Caco-2 (cell line): ENCODE measurements at regions not wholly inside any gene's neighbourhood (a gene's known extent, or its start where the extent isn't known, plus 50 kb on each side); places are given as distances from the start of the nearest gene placed in this dataset.

Experiments used
- BruUV-seq: library from RNA; stranded (reverse); fragments of 400-500 nt; replicated peaks from 2 replicates; lab custom pipeline; 2021; lab: Mats Ljungman, UMichigan
- CTCF ChIA-PET: fragments of 300-600 bp; sonication (Branson Sonifier 250); formaldehyde crosslinking; loops from one replicate; lab custom pipeline; 2022; ENCODE audit warnings: antibody characterized with exemption; lab: Charles Lee
- POLR2A ChIA-PET: fragments of 300-600 bp; sonication (Branson Sonifier 250); formaldehyde crosslinking; loops from one replicate; lab custom pipeline; 2022; ENCODE audit warnings: antibody characterized with exemption; lab: Charles Lee
- DNase-seq, 2 experiments: peaks; one replicate each; pipeline versions ENCODE4 v3.0.0 to v3.0.0-alpha.2; 2020 to 2022
- H3K27me3 ChIP-seq: replicated peaks from 2 replicates; pipeline ENCODE4 v1.6.0; 2011; ENCODE audit warnings: low read length; ENCODE audit not compliant: control insufficient read depth, insufficient read depth
- H3K36me3 ChIP-seq: 2 replicates; pipeline ENCODE4 v1.5.1; 2011; ENCODE audit warnings: low read length; ENCODE audit not compliant: control insufficient read depth, insufficient read depth
- H3K4me1 ChIP-seq: fragments of 250-450 bp; sonication (Bioruptor Pico); 2 replicates; pipeline ENCODE4 v1.5.1; 2020; ENCODE audit warnings: mild to moderate bottlenecking
- H3K4me3 ChIP-seq: 2 replicates; pipeline ENCODE4 v1.5.1; 2011; ENCODE audit warnings: low read depth, mild to moderate bottlenecking, control low read depth, low read length
- H3K9me3 ChIP-seq: fragments of 250-450 bp; sonication (Bioruptor Pico); 2 replicates; pipeline ENCODE4 v1.5.1; 2020; ENCODE audit warnings: mild to moderate bottlenecking, moderate library complexity
- H3K27ac Mint-ChIP-seq: one replicate; pipeline ENCODE4 v1.8.0; 2022; ENCODE audit warnings: mixed read lengths; ENCODE audit not compliant: unreplicated experiment
- H3K27me3 Mint-ChIP-seq: one replicate; pipeline ENCODE4 v1.8.0; 2022; ENCODE audit warnings: mixed read lengths; ENCODE audit not compliant: insufficient read depth, unreplicated experiment
- H3K36me3 Mint-ChIP-seq: one replicate; pipeline ENCODE4 v1.8.0; 2022; ENCODE audit warnings: mild to moderate bottlenecking, mixed read lengths; ENCODE audit not compliant: insufficient read depth, unreplicated experiment
- H3K4me1 Mint-ChIP-seq: one replicate; pipeline ENCODE4 v1.8.0; 2022; ENCODE audit warnings: low read depth, mixed read lengths; ENCODE audit not compliant: unreplicated experiment
- H3K4me3 Mint-ChIP-seq: one replicate; pipeline ENCODE4 v1.8.0; 2022; ENCODE audit warnings: mild to moderate bottlenecking, moderate library complexity, mixed read lengths; ENCODE audit not compliant: unreplicated experiment
- H3K9me3 Mint-ChIP-seq: one replicate; pipeline ENCODE4 v1.8.0; 2022; ENCODE audit warnings: mixed read lengths; ENCODE audit not compliant: unreplicated experiment
- CTCF ChIP-seq, 2 experiments: fragments of 200-600 bp in 1 of 2; IDR thresholded peaks; 1 replicate in 1 of 2; 2 replicates in 1 of 2; pipeline versions ENCODE4 v1.5.1 to v1.8.0; 2011 to 2022; ENCODE audit warnings: antibody characterized with exemption in 1 of 2, control low read depth in 1 of 2, inconsistent platforms in 1 of 2, low read depth in 1 of 2, low read length in 1 of 2, mild to moderate bottlenecking in 1 of 2, moderate library complexity in 1 of 2; ENCODE audit not compliant: insufficient read depth in 1 of 2, severe bottlenecking in 1 of 2, unreplicated experiment in 1 of 2
- intact Hi-C: fragments of 100-400 bp; cut with micrococcal nuclease; formaldehyde crosslinking; loops from one replicate; pipeline ENCODE4 v1.10.0; 2022; ENCODE audit not compliant: unreplicated experiment

GRCh38 chr2:173830170-173830569 is 135.0 kb downstream of the SP3 start:
- H3K36me3 Mint-ChIP-seq: no peaks in the 10 kb centered on the region
- Histone ChIP-seq H3K4me3 (no peak overlapping the region), H3K27me3 (no peaks in the 10 kb centered on the region), H3K4me1 (no peaks in the 10 kb centered on the region), H3K36me3 (no peaks in the 10 kb centered on the region), H3K9me3 (no peaks in the 10 kb centered on the region)
- H3K27me3 Mint-ChIP-seq: peaks cover 2% of the 10 kb centered on the region
- no TSS peak for BruUV-seq
- no peaks in the 10 kb centered on the region for H3K4me1 Mint-ChIP-seq
- H3K4me3 Mint-ChIP-seq: no peak overlapping the region
- no peak for DNase-seq
- no peak for TF ChIP-seq CTCF (IDR thresholded peaks at IDR 0.05; ENCODE audit: insufficient read depth in 1 of 2, low read depth in 1 of 2, low read length in 1 of 2, severe bottlenecking in 1 of 2, unreplicated experiment in 1 of 2)
- ChIA-PET POLR2A (no interaction called here), CTCF (no interaction called here)
- H3K9me3 Mint-ChIP-seq: no peaks in the 10 kb centered on the region
- H3K27ac Mint-ChIP-seq: no peak overlapping the region
- intact Hi-C loops: no loop called here

GRCh38 chr2:173831312-173832229 is 133.6 kb downstream of the SP3 start:
- H3K27me3 ChIP-seq: no peaks in the 10 kb centered on the region
- BruUV-seq: no TSS peak

DNA sequence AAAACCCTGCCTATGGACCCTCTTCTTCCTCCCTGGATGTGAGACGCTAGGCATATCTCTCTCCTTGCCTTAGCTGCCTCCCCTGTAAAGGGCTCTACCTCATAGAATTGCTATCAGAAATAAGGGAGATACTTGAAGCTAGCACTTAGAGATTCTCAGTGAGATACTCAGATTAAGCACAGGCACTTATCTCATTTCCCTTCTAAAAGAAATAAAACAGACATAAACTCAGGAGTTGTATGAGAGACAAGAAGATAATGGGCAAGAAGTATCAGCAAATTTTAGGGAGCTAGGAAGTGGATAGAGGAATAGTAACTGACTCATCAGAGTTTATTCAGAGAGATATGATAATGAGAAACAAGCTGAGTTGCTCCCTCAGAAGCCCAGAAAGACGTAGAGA is 131.0 kb downstream of the SP3 start:
- H3K4me3 ChIP-seq: no peak overlapping the region
- H3K27me3 ChIP-seq: no peaks in the 10 kb centered on the region
- Mint-ChIP-seq H3K36me3 (no peaks in the 10 kb centered on the region), H3K9me3 (no peaks in the 10 kb centered on the region), H3K4me3 (no peak overlapping the region), H3K27ac (no peak overlapping the region), H3K27me3 (no peaks in the 10 kb centered on the region), H3K4me1 (no peaks in the 10 kb centered on the region)
- intact Hi-C loops: no loop called here
- no peaks in the 10 kb centered on the region for H3K9me3 ChIP-seq
- H3K36me3 ChIP-seq: no peaks in the 10 kb centered on the region
- POLR2A ChIA-PET: no interaction called here
- H3K4me1 ChIP-seq: no peaks in the 10 kb centered on the region
- CTCF ChIA-PET: no interaction called here
- no peak for TF ChIP-seq CTCF (IDR thresholded peaks at IDR 0.05; ENCODE audit: insufficient read depth in 1 of 2, low read depth in 1 of 2, low read length in 1 of 2, severe bottlenecking in 1 of 2, unreplicated experiment in 1 of 2)
- no peak for DNase-seq
- BruUV-seq: no TSS peak

More at GRCh38 chr2:173831312-173832229, 133.6 kb downstream of the SP3 start:
- H3K9me3 Mint-ChIP-seq: no peaks in the 10 kb centered on the region
- H3K4me1 ChIP-seq: no peaks in the 10 kb centered on the region
- TF ChIP-seq CTCF (IDR thresholded peaks at IDR 0.05; ENCODE audit: insufficient read depth in 1 of 2, low read depth in 1 of 2, low read length in 1 of 2, severe bottlenecking in 1 of 2, unreplicated experiment in 1 of 2): no peak
- no peak overlapping the region for H3K27ac Mint-ChIP-seq
- H3K9me3 ChIP-seq: no peaks in the 10 kb centered on the region
- H3K27me3 Mint-ChIP-seq: peaks cover 2% of the 10 kb centered on the region
- intact Hi-C loops: no loop called here
- no peak overlapping the region for H3K4me3 ChIP-seq
- ChIA-PET CTCF (no interaction called here), POLR2A (no interaction called here)
- no peaks in the 10 kb centered on the region for H3K36me3 ChIP-seq
- no peak overlapping the region for H3K4me3 Mint-ChIP-seq
- no peaks in the 10 kb centered on the region for H3K4me1 Mint-ChIP-seq
- no peaks in the 10 kb centered on the region for H3K36me3 Mint-ChIP-seq
- DNase-seq: no peak
